T-helper 2 cell treated with Interferon-gamma antibody and Interleukin-4, amounts not matched to agents 100 ng/mL and 5 ng/mL, for 36 hours (primary cell): ENCODE measurements at regions not wholly inside any gene's neighbourhood (a gene's known extent, or its start where the extent isn't known, plus 50 kb on each side); places are given as distances from the start of the nearest gene placed in this dataset.
"Not testable (repeated sequence)": the region's sequence is repeated elsewhere in the genome, so short reads cannot be mapped to it uniquely, and the experiment has no call there.

Source experiments
- intact Hi-C: fragments of 100-400 bp; cut with micrococcal nuclease; formaldehyde crosslinking; loops from one replicate; pipeline ENCODE4 v1.15.1; 2023

DNA sequence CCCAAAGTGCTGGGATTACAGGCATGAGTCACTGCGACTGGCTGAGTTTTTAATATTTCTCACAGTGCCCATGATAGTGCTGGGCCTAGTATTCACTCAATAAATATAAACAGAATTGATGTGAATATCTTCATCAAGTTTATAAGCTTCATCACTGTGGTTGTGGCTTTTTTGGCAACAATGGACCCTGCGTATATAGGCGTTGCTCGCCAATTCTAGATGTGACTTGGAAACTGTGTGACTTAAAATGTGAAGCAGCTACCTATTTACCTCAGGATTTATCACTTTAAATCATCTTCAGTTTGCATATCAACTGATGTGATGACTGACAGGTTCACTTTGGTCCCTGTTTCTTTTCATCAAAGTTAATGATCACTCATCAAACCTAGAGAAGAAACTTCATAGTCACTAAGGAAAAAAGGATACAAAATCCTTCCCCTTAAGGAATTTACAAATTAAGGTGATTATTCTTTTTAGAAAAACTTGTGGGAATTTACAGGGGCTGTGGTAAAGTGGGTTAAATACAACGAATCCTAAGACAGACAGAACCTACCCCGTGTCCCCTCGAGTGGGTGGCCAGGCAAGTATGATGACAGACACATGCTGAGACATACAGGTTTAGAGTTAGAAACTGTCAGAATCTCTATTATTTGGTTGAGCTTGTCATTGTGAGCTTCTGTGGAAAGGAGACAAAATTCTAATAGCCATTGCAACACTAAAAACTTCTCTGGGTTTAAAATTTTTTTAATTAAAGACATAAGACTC, 101.3 kb downstream of the AKAP11 start:
- intact Hi-C loops, result loop anchor here (1.0 kb wide), 2 partner anchors 19 to 20 kb away; no protein-coding TSS in a partner anchor

DNA sequence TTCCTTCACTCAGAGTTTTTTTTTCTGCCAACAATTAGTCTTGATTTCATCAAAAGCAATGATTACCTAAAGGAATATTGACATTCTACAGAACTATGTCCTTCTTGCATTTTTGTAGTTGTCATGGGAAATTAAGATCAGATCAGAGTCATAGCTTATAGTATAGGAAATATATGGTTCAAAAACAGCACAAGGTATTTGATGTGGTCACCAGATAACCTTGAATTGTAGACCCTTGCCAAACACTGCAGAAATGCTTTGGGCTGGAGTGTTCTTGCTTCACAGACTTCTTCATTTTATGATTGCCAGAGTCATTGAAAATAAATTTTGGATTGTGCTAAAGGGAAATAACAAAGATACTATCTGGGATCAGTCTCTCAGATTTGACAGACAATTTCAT, 103.7 kb downstream of the AKAP11 start:
- intact Hi-C loops, result loop anchor here (5.0 kb wide), 1 partner anchor 103 kb away; the partner anchor contains the start of gene AKAP11

DNA sequence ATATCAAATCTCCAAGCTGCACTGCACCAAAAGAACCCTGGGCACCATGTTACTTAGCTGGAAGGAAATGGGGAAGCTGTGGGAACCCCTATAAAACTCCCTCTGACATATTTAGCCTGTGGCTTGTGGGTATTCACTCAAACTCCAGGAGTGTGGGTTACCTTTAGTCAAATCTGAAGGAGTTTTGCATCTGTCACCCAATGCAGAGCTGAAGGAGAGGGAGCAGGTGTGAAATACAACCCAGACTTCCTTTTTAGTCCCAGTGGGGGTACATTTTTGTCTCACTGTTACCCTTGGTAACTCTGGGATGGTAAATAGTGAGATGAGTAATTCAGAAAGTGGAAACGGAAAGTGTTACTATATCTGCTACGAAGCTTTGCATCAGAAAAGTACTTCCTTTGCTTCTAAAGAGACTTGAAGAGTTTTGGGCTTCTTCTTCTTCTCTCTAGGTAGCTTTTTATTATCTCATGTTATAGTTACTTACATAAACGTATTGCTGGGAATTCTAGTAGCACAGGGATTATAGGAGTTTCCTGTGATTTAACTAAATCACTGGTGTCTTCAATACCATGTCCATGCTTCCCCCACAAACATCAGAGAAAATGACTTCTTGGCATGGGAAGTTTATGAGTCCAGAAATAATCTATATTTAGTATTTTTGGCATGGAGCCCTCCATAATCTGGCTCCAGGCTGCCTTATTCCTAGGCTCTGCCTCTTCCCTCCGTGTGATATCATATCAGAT, 105.9 kb downstream of the AKAP11 start:
- intact Hi-C loops, result loop anchor here (1.0 to 5.0 kb wide), 4 partner anchors 15 to 106 kb away; partner anchors contain the start of gene AKAP11

DNA sequence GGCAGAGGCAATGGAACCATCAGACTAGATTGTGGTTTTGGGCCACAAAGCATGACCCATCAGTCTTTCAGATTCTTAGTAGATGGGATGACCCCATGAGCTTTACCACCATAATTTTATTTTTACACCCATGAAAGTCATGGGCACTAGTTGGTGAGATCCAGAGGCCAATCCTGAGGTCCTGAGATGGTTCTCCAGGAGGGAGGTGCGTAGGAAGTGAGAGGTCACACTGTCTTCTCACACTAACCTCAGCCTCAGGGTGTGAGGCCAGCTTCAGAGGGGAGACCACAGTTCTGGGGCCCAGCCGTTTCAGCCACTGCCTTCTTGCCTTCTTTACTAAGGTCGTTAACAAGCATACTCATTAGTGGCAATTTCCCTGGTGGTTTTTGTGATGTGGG, 106.4 kb downstream of the AKAP11 start:
- intact Hi-C loops, result loop anchor here (1.0 to 5.0 kb wide), 2 partner anchors 28 to 106 kb away; partner anchors contain the start of gene AKAP11

DNA sequence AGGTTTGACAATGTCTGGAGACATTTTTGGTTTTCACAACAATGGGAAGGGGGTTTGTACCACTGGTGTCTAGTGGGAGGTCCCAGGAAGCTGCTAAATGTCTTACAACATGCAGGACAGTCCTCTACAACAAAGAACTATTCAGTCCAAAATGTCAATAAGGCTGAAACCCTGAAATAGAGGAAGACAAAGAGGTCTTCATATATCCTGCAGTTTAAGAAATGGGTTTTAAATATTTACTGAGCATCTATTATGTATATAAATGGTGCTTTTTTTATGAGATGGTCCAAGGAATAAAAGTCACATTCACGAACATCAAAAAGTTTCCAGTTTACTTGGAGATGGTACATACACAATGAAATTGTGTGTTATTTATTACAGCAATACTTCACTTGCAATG, 107.3 kb downstream of the AKAP11 start:
- intact Hi-C loops, result loop anchor here (5.0 kb wide), 1 partner anchor 107 kb away; the partner anchor contains the start of gene AKAP11

DNA sequence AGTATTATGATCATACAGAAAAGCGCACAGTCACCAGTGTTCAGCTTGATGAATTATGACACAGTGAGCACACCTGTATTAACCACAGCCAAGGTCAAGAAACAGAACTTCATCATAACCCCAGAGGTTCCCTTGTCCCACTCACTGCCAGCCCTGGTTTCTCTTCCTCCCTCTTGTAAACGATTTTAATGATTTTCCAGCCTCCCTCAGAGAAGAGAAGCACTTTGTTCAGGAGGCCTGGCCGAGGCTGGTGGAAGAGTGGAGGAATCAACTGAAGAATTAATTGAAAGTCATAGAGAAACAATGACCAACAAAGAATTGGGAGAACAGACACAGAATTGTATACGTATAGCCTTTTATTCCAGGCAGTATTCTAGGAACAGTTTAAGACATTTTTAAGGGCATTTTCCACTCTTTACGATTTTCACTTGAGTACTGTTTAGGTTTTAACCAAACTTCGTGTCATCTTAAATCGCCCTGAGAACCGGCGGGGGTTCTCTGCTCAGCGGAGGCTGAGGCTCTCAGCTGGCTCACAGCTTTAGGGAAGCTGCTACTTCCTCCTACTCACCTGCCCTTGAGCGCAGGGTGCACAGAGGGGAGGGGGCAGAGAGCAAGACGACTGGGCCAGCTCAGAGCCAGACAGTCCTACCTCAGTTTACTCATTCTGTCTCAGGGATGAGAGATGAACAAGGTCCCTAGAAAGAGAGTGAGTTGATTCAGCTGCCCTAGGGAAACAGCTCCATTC, 108.6 kb downstream of the AKAP11 start:
- intact Hi-C loops, result no loop called here

DNA sequence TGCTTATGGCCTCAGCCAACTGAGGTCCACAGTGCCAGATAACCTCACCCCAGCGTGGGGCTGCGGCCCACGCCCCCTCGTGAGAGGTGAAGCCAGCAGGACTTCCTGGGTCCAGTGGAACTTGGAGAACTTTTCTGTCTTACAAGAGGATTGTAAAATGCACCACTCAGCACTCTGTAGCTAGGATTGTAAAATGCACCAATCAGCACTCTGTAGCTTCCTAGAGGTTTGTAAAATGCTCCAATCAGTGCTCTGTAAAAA, 109.1 kb downstream of the AKAP11 start:
- intact Hi-C loops, result no loop called here

DNA sequence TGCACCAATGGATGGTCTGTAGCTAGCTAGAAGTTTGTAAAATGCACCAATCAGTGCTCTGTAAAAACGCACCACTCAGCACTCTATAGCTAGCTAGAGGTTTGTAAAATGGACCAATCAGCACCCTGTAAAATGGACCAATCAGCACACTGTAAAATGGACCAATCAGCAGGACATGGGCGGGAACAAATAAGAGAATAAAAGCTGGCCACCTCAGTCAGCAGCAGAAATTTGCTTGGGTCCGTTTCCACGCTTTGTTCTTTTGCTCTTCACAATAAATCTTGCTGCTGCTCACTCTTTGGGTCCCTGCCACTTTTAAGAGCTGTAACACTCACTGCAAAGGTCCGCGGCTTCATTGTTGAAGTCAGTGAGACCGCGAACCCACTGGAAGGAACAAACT, 109.5 kb downstream of the AKAP11 start:
- intact Hi-C loops, result not testable (repeated sequence)

DNA sequence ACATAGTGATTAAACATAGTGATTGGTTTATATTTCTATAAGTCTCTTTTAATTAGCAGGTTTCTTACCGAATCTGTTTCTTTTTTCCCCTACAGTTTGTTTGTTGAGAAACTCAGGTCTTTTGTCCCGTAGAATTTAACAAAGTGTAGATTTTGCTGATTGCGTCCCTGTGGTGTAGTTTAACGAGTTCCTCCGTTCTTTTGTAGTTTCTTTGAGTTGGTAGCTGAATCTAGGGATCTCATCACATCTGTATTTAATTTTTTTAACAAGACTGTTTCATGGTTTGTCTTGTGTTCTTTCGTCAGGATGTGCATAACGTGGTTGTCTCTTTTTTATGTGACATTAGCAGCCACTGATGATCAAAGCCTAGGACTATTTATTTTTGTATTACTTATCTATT, 111.1 kb downstream of the AKAP11 start:
- intact Hi-C loops, result no loop called here

DNA sequence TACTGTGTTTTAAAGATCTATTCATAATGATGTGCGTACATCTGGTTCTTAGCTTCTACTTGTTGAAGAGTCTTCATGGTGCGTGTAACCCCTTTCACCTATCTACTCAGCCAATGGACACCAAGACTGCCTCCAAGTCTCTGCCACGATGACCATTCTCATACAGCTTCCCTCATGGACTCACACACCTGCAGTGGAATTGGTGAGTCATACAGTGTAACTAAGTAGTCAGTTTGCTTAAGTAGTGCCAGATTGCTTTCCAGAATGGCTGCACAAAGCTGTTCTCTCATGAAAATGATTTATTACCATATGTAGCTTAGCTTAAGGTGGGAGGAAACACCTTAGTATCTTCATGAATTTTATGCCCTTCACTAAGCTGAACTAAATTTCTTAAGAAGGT, 112.3 kb downstream of the AKAP11 start:
- intact Hi-C loops, result no loop called here

DNA sequence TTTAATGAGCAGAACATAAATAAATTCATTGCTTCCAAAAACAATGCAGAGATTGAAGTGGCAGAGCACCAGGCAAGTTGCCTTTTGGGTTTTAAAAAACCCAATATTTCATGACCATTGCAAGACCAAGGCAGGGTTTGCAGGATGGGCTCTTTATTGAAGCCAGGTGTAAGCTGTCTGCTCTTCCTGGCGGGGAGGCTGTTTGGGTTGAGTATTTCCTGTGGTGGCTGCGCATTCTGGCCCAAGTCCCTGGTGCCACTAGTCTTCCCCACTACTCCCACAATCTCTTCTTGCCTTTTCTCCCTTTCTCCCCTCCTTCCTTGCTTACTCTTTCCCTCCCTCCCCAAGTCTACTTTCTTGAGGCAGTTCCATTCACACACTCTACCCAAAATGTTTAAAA, 116.4 kb downstream of the AKAP11 start:
- intact Hi-C loops, result no loop called here

DNA sequence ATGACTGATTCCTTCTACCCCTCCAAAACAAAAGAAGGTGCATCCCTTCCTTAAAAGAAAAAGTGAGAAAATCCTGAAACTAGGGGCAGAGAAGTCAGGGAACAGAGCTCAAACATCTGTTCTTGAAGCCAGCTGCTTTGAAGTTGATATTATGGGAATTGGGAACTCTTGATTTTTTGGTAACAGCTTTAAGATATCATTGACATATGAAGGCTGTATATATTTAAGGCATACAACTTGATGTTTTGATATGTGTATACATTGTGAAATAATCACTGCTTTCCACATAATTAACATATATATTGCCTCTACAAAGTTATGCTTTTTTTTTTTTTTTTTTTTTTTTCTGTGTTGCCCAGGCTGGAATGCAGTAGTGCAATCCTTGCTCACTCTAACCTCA, 117.1 kb downstream of the AKAP11 start:
- intact Hi-C loops, result no loop called here

DNA sequence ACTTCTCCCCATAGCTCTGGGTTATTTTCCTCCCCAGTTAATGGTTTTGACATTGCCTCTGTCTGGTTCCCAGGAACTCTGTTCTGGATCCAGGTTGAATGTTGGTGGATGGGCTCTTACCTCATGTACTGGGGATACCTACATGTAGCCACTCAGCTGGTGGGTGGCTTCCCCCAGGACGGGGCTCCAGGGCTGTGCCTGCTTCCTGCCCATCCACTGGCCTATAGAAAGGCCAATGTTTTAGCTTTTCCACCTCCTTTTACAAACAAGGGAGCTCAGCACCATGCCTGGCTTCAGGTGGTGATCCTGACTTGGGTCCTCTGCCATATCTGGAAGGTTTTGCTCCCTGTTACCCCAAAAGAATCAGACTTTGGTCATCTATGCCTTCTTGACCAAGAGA, 120.2 kb downstream of the AKAP11 start:
- intact Hi-C loops, result loop anchor here (2.0 to 10.0 kb wide), 5 partner anchors 103 to 935 kb away; partner anchors contain the start of genes AKAP11, EPSTI1, RGCC and TNFSF11

DNA sequence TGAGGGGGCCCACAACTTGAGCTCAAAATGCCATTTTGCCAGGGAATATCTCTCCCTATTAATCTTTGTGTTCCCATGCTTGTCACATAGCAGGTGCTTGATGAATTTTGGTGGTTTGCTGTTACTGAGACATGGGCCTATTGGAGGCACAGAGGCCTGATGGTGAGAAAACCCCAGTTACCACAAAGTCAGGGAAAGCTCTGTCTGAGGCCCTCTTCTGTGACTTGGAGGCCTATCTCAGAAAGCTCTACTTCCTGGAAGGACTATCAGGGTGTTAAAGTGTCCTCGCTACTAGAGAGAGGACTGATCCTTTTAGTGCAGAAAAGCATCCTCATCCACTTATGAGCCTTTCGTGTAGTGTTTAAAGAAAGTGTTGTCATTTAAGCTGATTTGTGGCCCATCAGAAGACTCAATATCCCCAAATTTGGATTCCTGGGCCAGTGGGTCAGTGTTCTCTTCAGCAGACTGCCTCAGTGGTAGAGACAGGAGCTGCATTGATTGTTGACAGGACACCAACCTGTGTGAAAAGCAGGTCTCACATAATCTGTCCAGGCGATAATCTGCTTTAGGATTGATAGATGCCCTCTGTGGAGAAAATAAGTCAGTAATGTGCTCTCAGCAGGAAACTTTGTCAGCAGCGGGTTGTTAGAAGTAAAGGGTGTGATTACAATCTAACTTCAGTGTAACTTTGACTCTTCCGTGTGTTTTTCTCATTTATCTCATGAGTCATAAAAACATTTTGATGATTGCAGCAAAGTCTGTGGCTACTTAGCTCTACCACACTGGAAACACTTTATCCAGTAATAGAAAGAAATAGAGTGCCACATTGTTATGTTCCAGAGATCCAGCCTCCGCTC, 121.0 kb downstream of the AKAP11 start:
- intact Hi-C loops, result loop anchor here (1.0 to 10.0 kb wide), 9 partner anchors 13 to 936 kb away; partner anchors contain the start of genes AKAP11, EPSTI1, RGCC and TNFSF11

DNA sequence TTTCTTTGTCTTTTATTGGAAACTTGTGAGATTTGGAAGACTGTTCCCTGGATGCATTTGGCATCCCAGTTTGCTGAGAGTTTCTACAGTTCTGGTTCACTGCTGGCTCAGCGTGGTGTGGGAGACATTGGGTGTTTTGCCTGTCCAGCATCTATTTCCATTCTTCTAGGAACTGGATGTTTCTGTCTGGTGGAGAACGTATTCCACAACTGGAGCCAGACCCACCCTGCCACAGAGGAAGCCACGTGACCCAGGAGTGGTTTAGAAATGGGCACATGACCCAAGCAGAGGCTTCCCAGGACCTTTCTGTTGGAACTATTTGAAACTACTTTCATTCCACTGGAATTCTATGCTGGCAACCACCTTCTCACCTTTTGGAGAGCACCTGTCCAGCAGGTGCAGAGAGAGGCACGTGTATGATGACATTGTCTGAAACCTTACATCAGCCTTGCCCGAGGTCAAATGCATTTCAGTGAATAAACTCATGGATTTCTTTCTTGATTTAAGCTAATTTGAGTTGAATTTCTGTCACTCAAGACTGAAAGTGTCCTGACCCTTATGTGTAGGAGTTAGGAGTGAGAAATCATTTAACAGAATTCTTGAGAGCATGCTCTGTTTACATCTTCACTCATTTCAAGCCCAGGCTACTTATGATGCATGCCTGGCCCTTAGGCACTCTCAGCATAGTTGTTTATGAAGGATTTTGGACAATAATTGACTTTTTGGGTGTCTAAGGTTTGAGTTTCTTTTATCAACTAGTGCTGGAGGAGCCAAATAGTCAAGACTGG, 121.8 kb downstream of the AKAP11 start:
- intact Hi-C loops, result loop anchor here (1.0 to 10.0 kb wide), 10 partner anchors 13 to 936 kb away; partner anchors contain the start of genes AKAP11, EPSTI1, RGCC and TNFSF11

DNA sequence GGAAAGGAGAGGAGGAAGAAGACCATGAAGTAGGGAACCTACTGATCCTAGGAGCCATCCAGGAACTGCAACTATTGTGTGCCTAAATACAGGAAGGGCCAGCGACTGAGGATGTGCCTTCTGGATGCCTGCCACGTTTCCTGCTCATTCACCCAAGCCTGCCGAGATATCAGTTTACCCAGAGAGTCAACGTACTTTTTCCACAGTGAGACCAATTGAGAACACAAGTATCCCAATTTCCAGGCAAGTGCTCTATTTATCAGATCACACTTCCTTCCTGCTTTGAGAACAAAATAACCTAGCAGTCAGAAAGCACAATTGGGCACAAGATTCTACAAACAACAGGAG, 122.4 kb downstream of the AKAP11 start:
- intact Hi-C loops, result loop anchor here (2.0 to 10.0 kb wide), 4 partner anchors 18 to 937 kb away; partner anchors contain the start of genes EPSTI1, RGCC and TNFSF11

DNA sequence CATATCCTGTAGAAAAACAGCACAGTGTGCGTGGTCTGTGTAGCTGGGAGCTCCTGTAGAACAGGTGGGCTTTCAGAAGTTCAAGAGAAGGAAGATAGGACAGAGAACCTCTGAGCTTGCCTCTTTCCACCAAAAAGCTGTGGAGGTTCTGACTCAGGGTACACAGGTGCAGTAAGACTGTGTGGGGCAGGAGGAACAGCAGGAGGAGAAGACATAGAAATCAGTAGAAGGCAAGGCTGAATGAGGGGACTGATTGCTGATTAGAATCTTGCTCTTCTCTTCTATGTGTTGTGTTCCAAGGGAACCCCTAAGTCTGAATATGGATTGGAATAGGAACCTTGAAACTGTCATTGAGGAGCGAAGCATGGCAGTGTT, 122.7 kb downstream of the AKAP11 start:
- intact Hi-C loops, result loop anchor here (2.0 to 10.0 kb wide), 4 partner anchors 18 to 937 kb away; partner anchors contain the start of genes EPSTI1, RGCC and TNFSF11

DNA sequence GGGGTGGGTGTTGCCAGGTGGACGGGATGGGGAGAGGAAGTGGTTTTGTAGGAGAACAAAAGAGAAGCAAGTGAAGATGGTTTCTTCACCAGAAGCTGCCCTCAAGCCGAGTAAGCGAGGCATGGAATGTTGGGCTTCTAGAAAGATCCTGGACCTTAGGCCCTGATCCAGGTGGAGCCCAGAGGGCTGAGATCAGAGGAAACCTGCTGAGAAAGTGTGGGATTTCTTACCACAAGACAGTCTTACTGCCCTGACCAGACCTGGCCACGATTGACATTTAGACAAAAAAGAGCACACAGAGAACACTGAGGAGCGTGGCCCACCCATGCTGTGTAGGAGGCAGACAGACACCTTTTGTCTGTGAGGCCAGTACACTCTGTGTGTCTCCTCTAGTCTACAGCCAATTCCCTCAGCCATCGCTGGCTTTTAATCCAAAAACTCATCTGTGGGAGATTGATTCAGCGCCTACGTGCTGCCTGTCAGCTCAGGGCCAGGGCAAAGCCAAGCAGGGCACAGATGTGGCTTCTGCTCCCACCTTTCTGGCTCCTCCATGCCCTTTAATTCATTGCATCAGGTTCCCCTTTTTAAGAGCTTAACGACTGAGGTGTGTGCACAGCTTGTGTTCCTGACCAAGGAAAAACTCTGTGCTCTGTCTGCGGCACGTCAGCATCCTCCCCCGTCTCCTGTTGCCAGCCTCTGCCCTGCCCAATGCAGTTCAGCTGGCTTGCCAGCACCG, 123.3 kb downstream of the AKAP11 start:
- intact Hi-C loops, result loop anchor here (2.0 to 10.0 kb wide), 3 partner anchors 18 to 600 kb away; partner anchors contain the start of genes EPSTI1 and TNFSF11

DNA sequence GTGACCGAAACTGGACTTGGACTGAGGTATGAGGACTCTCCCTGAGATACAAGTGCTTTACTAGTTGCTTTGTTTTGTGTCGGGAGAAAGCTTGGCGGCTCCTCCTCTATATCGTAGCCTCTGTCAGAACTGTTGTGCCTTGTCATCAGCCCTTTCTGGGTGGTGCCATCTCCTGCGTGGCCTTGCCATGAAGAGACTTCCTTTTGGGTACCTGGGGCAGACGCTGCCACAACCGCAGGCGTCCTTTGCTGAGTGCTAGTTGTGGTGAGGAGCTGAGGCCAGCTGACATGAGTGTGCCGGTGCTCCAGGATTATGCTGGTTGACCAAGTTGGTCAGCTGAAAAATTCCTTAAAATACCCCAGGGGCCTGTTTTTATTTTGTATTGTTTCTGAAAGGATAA, 124.5 kb downstream of the AKAP11 start:
- intact Hi-C loops, result loop anchor here (10.0 kb wide), 2 partner anchors 178 to 598 kb away; partner anchors contain the start of genes EPSTI1 and TNFSF11
